Neural progenitor cell (in vitro differentiated cells): ENCODE measurements at regions not wholly inside any gene's neighbourhood (a gene's known extent, or its start where the extent isn't known, plus 50 kb on each side); places are given as distances from the start of the nearest gene placed in this dataset.
A peak's percentile ranks its signal among the peaks of the same experiment; 100 is the strongest.

ENCODE experiments used
- DNase-seq: peaks from one replicate; pipeline ENCODE4 v3.0.0-alpha.2; 2016; ENCODE audit warnings: low spot score
- H2AFZ ChIP-seq: fragments of 200-600 bp; sonication (generic); replicated peaks from 2 replicates; pipeline ENCODE4 v1.6.1; 2016; ENCODE audit warnings: antibody characterized with exemption
- H3F3A ChIP-seq: fragments of 200-600 bp; sonication (generic); 2 replicates; pipeline ENCODE4 v1.6.1; 2016; ENCODE audit warnings: antibody characterized with exemption, low read depth
- H3K27ac ChIP-seq: fragments of 200-600 bp; sonication (generic); 2 replicates; pipeline ENCODE4 v1.5.1; 2016; ENCODE audit warnings: mild to moderate bottlenecking
- H3K27me3 ChIP-seq: fragments of 200-600 bp; sonication (generic); 2 replicates; pipeline ENCODE4 v1.6.1; 2016; ENCODE audit warnings: mild to moderate bottlenecking, moderate library complexity
- H3K36me3 ChIP-seq: fragments of 200-600 bp; sonication (generic); 2 replicates; pipeline ENCODE4 v1.5.1; 2016
- H3K4me1 ChIP-seq: fragments of 200-600 bp; sonication (generic); 2 replicates; pipeline ENCODE4 v1.6.1; 2016; ENCODE audit warnings: mixed run types
- H3K4me2 ChIP-seq: fragments of 200-600 bp; sonication (generic); 2 replicates; pipeline ENCODE4 v1.6.1; 2016
- H3K4me3 ChIP-seq: fragments of 200-600 bp; sonication (generic); 2 replicates; pipeline ENCODE4 v1.5.1; 2016
- H3K79me2 ChIP-seq: fragments of 200-600 bp; sonication (generic); 2 replicates; pipeline ENCODE4 v1.6.1; 2016; ENCODE audit warnings: low read depth
- H3K9ac ChIP-seq: fragments of 200-600 bp; sonication (generic); 2 replicates; pipeline ENCODE4 v1.6.1; 2016
- H3K9me3 ChIP-seq: fragments of 200-600 bp; sonication (generic); 2 replicates; pipeline ENCODE4 v1.5.1; 2016; ENCODE audit warnings: low read depth
- H4K20me1 ChIP-seq: fragments of 200-600 bp; sonication (generic); 2 replicates; pipeline ENCODE4 v1.6.1; 2016; ENCODE audit warnings: low read depth
- H3K27ac Mint-ChIP-seq: 3 replicates; pipeline ENCODE4 v1.8.0; 2021; ENCODE audit warnings: mixed read lengths
- H3K27me3 Mint-ChIP-seq: 2 replicates; pipeline ENCODE4 v1.8.0; 2022; ENCODE audit warnings: low read depth, mild to moderate bottlenecking, inconsistent platforms, moderate library complexity, mixed read lengths; ENCODE audit not compliant: insufficient read depth
- H3K36me3 Mint-ChIP-seq: 3 replicates; pipeline ENCODE4 v1.8.0; 2021; ENCODE audit warnings: mixed read lengths
- H3K4me1 Mint-ChIP-seq: 3 replicates; pipeline ENCODE4 v1.8.0; 2021; ENCODE audit warnings: mixed read lengths
- H3K4me3 Mint-ChIP-seq: 3 replicates; pipeline ENCODE4 v1.8.0; 2021; ENCODE audit warnings: mild to moderate bottlenecking, moderate library complexity, mixed read lengths
- H3K9me3 Mint-ChIP-seq: 3 replicates; pipeline ENCODE4 v1.8.0; 2020; ENCODE audit warnings: mixed read lengths
- EZH2 ChIP-seq: fragments of 200-600 bp; sonication (generic); IDR thresholded peaks from 2 replicates; pipeline ENCODE4 v1.6.1; 2017; ENCODE audit warnings: antibody characterized with exemption, mild to moderate bottlenecking, moderate library complexity
- EZH2phosphoT487 ChIP-seq: fragments of 200-600 bp; sonication (generic); IDR thresholded peaks from 2 replicates; pipeline ENCODE4 v1.6.1; 2017; ENCODE audit warnings: antibody characterized with exemption
- TF ChIP-seq, protein P1 (sequence below): fragments of 200-600 bp; sonication (generic); IDR thresholded peaks from 2 replicates; pipeline ENCODE4 v1.5.1; 2017; ENCODE audit warnings: antibody characterized with exemption, mild to moderate bottlenecking

DNA sequence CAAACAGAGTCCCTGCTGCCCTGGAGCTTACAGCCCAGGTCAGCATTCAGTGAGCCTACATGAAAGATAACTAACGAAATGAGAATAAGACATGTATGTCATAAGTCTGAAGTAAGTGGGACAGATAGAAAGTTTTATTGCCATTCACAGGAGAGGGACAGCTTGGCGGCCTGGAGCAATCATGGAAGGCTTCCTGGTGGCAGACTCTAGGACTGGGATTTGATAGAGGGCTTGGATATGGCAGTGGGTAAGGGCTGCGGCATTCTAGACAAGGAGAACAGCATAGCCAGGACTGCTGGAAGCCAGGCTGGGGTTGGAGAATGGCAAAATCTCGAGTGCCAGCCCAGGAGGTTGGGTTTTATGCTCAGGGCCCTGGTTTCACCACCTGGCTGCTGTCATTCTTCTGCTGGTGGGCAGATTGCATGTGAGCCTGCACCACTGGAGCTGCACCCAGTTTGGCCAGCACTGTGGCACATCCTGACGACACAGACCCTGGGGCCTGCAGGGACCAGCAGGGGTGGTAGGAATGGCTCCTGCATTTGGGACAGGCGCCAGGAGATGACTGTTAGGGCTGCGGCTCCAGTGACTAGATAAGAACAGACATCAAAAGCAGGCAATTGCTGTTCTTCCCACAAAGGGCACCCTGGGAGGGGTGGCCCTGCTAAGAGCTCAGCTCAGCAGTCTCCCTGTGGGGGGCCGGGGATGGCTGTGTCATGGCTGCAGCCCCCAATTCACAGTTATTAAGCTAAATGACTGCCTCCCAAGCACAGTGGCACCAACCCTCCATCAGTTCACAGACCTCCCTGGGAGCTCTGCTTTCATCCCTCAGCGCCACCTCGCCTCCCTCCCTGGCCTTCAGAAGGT, 161.1 kb downstream of the RPS24 start:
- no peak overlapping the region for H3K27ac Mint-ChIP-seq
- DNase-seq = no peak

DNA sequence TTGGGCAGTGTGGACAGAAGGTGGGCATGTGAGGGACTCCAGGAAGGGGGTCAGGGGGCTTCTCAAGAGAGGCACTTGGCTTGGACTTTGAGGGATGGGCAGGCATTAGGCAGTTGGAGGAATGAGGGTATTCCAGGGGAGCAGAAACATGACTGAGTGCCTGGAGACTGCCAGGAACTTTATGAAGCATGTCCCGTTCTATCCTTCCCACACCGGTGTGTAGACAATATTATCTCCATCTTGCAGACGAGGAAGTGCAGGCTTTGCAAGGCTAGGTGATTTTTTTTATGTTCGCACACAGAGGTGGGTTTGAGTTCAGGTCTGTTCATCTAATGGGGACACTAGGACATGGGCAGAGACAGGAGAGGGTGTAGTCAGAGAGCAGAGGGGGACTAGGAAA, 162.7 kb downstream of the RPS24 start:
- H3K27ac ChIP-seq = no peak overlapping the region
- peaks cover 15% of the 10 kb centered on the region for H3K9me3 Mint-ChIP-seq
- H3K9me3 ChIP-seq = no peaks in the 10 kb centered on the region
- DNase-seq = no peak
- H3K4me3 Mint-ChIP-seq = no peak overlapping the region
- H3K27me3 Mint-ChIP-seq = peaks cover 8% of the 10 kb centered on the region
- H3K36me3 ChIP-seq = no peaks in the 10 kb centered on the region
- no peaks in the 10 kb centered on the region for H4K20me1 ChIP-seq
- H3K4me1 Mint-ChIP-seq = peaks cover 3% of the 10 kb centered on the region
- no peak overlapping the region for H3K9ac ChIP-seq
- peaks cover 15% of the 10 kb centered on the region for H3K4me1 ChIP-seq
- no peak overlapping the region for H3K27ac Mint-ChIP-seq
- H3K27me3 ChIP-seq = no peaks in the 10 kb centered on the region
- no peak overlapping the region for H3K4me3 ChIP-seq
- no peak overlapping the region for H2AFZ ChIP-seq
- H3K79me2 ChIP-seq = no peaks in the 10 kb centered on the region
- TF ChIP-seq, protein P1, sequence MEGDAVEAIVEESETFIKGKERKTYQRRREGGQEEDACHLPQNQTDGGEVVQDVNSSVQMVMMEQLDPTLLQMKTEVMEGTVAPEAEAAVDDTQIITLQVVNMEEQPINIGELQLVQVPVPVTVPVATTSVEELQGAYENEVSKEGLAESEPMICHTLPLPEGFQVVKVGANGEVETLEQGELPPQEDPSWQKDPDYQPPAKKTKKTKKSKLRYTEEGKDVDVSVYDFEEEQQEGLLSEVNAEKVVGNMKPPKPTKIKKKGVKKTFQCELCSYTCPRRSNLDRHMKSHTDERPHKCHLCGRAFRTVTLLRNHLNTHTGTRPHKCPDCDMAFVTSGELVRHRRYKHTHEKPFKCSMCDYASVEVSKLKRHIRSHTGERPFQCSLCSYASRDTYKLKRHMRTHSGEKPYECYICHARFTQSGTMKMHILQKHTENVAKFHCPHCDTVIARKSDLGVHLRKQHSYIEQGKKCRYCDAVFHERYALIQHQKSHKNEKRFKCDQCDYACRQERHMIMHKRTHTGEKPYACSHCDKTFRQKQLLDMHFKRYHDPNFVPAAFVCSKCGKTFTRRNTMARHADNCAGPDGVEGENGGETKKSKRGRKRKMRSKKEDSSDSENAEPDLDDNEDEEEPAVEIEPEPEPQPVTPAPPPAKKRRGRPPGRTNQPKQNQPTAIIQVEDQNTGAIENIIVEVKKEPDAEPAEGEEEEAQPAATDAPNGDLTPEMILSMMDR = no peak
- TF ChIP-seq EZH2 (no peak), EZH2phosphoT487 (no peak)
- H3K36me3 Mint-ChIP-seq = no peaks in the 10 kb centered on the region
- no peaks in the 10 kb centered on the region for H3F3A ChIP-seq
- no peak overlapping the region for H3K4me2 ChIP-seq

More for the DNA sequence above, 161.1 kb downstream of the RPS24 start:
- Mint-ChIP-seq H3K36me3 (no peaks in the 10 kb centered on the region), H3K4me1 (peaks cover 3% of the 10 kb centered on the region), H3K9me3 (peaks cover 15% of the 10 kb centered on the region), H3K27me3 (peaks cover 8% of the 10 kb centered on the region), H3K4me3 (peak overlapping the region; percentile 34)
- Histone ChIP-seq H3K79me2 (no peaks in the 10 kb centered on the region), H3F3A (no peaks in the 10 kb centered on the region), H2AFZ (no peak overlapping the region), H3K27ac (no peak overlapping the region), H3K9ac (no peak overlapping the region), H3K27me3 (no peaks in the 10 kb centered on the region), H3K4me3 (no peak overlapping the region), H3K36me3 (no peaks in the 10 kb centered on the region), H3K9me3 (no peaks in the 10 kb centered on the region), H4K20me1 (no peaks in the 10 kb centered on the region), H3K4me1 (peaks cover 15% of the 10 kb centered on the region), H3K4me2 (no peak overlapping the region)
- no peak for TF ChIP-seq EZH2phosphoT487
- TF ChIP-seq EZH2 = no peak
- TF ChIP-seq, protein P1 = no peak

DNA sequence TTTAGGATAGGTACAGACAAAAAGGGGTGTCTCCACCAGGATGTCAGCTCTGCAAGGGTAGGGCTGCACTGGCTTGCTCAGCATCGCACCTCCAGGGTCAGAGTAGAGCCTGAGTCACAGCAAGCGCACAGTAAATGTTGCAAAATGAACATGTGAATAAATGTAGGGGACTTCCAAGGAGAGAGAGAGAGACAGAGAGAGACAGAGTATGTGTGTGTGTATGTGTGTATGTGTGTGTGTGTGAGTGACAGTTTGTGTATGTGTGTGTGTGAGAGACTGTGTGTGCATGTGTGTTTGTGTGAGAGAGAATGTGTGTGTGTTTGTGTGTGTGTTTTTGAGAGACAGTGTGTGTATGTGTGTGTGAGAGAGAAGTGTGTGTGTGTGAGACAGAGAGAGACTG, 163.3 kb downstream of the RPS24 start:
- H3K4me1 Mint-ChIP-seq = peaks cover 6% of the 10 kb centered on the region
- Histone ChIP-seq H2AFZ (no peak overlapping the region), H3K79me2 (no peaks in the 10 kb centered on the region), H3K27ac (no peak overlapping the region), H3K9me3 (no peaks in the 10 kb centered on the region), H3F3A (no peaks in the 10 kb centered on the region), H3K4me3 (no peak overlapping the region), H3K27me3 (no peaks in the 10 kb centered on the region), H3K9ac (no peak overlapping the region), H4K20me1 (no peaks in the 10 kb centered on the region), H3K4me2 (no peak overlapping the region), H3K4me1 (peaks cover 15% of the 10 kb centered on the region), H3K36me3 (no peaks in the 10 kb centered on the region)
- TF ChIP-seq EZH2phosphoT487 = no peak
- no peak for TF ChIP-seq EZH2
- TF ChIP-seq, protein P1 = no peak
- peaks cover 15% of the 10 kb centered on the region for H3K9me3 Mint-ChIP-seq
- H3K27ac Mint-ChIP-seq = no peak overlapping the region
- no peaks in the 10 kb centered on the region for H3K36me3 Mint-ChIP-seq
- no peak overlapping the region for H3K4me3 Mint-ChIP-seq
- H3K27me3 Mint-ChIP-seq = peaks cover 8% of the 10 kb centered on the region
- DNase-seq = no peak
